HCT116 (cell line): ENCODE measurements at regions not wholly inside any gene's neighbourhood (a gene's known extent, or its start where the extent isn't known, plus 50 kb on each side); places are given as distances from the start of the nearest gene placed in this dataset.

Experiments
- EGR1 ChIP-seq: IDR thresholded peaks from 2 replicates; pipeline ENCODE4 v1.6.1; 2012; ENCODE audit warnings: low read depth
- ELF1 ChIP-seq: IDR thresholded peaks from 2 replicates; pipeline ENCODE4 v1.6.1; 2012; ENCODE audit warnings: low read depth, borderline replicate concordance
- EZH2 ChIP-seq: fragments of 200-600 bp; sonication (generic); IDR thresholded peaks from 2 replicates; pipeline ENCODE4 v1.6.1; 2017; ENCODE audit warnings: antibody characterized with exemption, mixed run types
- EZH2phosphoT487 ChIP-seq: fragments of 200-600 bp; IDR thresholded peaks from 2 replicates; pipeline ENCODE4 v1.6.1; 2018; ENCODE audit warnings: antibody characterized with exemption, borderline replicate concordance
- POLR2A ChIP-seq: IDR thresholded peaks from 2 replicates; pipeline ENCODE4 v1.7.0; 2011; ENCODE audit warnings: borderline replicate concordance; ENCODE audit not compliant: insufficient read depth, insufficient read length; ENCODE audit errors: extremely low read depth
- POLR2AphosphoS5 ChIP-seq: IDR thresholded peaks from 2 replicates; pipeline ENCODE4 v1.6.1; 2011; ENCODE audit warnings: mild to moderate bottlenecking, low read depth, low read length, moderate library complexity
- SRF ChIP-seq: IDR thresholded peaks from 2 replicates; pipeline ENCODE4 v1.6.1; 2012; ENCODE audit warnings: low read depth
- TCF7L2 ChIP-seq: IDR thresholded peaks from 2 replicates; pipeline ENCODE4 v1.7.0; 2011; ENCODE audit warnings: borderline replicate concordance, inconsistent platforms; ENCODE audit not compliant: insufficient read depth, insufficient read length; ENCODE audit errors: extremely low read depth
- YY1 ChIP-seq: IDR thresholded peaks from 2 replicates; pipeline ENCODE4 v1.6.1; 2011; ENCODE audit warnings: low read length, low read depth, moderate library complexity, mild to moderate bottlenecking; ENCODE audit not compliant: insufficient replicate concordance; ENCODE audit errors: extremely low read depth
- ZNF274 ChIP-seq: fragments of 200-500 bp; sonication (Bioruptor generic); IDR thresholded peaks from 2 replicates; pipeline ENCODE4 v1.6.1; 2014; ENCODE audit warnings: mild to moderate bottlenecking, low read depth, low read length, inconsistent platforms
- TF ChIP-seq, protein P1 (sequence below), 3 experiments: fragments of 200-600 bp in 1 of 3; sonication (generic) in 1 of 3; IDR thresholded peaks in 2 of 3; conservative IDR thresholded peaks in 1 of 3; 2 replicates each; pipeline ENCODE4 v1.5.1; 2012 to 2017; ENCODE audit warnings: low read depth in 2 of 3, low read length in 2 of 3, antibody characterized with exemption in 1 of 3, borderline replicate concordance in 1 of 3, control low read depth in 1 of 3, mild to moderate bottlenecking in 1 of 3, mixed read lengths in 1 of 3, mixed run types in 1 of 3, moderate library complexity in 1 of 3; ENCODE audit not compliant: insufficient read depth in 1 of 3
- TF ChIP-seq, protein P2 (sequence below): IDR thresholded peaks from 2 replicates; pipeline ENCODE4 v1.6.1; 2012

DNA sequence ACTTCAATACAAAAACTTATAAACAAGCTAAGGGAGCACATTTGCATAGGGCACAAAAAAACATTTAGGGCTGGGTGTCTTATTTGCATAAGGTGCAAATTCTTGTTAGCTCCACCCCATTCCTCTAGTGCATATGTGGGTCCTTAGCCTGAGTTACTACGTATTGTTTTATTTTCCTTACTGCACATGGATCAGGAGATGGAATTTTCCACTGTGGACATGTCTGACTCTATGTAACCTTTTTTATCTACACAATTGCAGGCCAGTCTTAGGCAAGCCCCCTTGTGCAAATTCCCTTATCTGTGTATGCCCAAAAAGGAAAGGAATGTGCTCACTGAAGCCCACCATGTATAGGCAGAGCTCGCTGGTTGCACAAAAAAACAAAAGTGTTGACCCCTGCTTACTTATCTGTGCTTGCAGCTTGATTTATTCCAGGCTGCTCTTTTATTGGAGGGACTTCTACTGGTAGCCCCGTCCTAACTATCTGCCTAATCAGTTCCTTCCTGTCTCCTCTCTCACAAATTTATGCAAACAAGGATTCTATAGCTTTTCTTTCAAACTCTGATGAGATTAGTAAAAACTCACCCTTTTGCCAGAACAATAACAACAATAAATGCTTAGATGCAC lies 359.0 kb upstream of the MAGEB16 start:
- TF ChIP-seq, protein P1, sequence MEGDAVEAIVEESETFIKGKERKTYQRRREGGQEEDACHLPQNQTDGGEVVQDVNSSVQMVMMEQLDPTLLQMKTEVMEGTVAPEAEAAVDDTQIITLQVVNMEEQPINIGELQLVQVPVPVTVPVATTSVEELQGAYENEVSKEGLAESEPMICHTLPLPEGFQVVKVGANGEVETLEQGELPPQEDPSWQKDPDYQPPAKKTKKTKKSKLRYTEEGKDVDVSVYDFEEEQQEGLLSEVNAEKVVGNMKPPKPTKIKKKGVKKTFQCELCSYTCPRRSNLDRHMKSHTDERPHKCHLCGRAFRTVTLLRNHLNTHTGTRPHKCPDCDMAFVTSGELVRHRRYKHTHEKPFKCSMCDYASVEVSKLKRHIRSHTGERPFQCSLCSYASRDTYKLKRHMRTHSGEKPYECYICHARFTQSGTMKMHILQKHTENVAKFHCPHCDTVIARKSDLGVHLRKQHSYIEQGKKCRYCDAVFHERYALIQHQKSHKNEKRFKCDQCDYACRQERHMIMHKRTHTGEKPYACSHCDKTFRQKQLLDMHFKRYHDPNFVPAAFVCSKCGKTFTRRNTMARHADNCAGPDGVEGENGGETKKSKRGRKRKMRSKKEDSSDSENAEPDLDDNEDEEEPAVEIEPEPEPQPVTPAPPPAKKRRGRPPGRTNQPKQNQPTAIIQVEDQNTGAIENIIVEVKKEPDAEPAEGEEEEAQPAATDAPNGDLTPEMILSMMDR (IDR thresholded peaks at IDR 0.05 in 2 of 3, conservative IDR thresholded peaks at IDR 0.05 in 1 of 3; ENCODE audit: borderline replicate concordance in 1 of 3, insufficient read depth in 1 of 3, low read depth in 2 of 3, low read length in 2 of 3) = no peak
- TF ChIP-seq TCF7L2 (no peak), ZNF274 (no peak), YY1 (no peak), EZH2phosphoT487 (no peak), EZH2 (no peak), ELF1 (no peak), POLR2A (no peak), POLR2AphosphoS5 (no peak), SRF (no peak), EGR1 (no peak)
- TF ChIP-seq, protein P2, sequence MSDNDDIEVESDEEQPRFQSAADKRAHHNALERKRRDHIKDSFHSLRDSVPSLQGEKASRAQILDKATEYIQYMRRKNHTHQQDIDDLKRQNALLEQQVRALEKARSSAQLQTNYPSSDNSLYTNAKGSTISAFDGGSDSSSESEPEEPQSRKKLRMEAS = no peak
